Osteocyte (in vitro differentiated cells): ENCODE measurements at regions not wholly inside any gene's neighbourhood (a gene's known extent, or its start where the extent isn't known, plus 50 kb on each side); places are given as distances from the start of the nearest gene placed in this dataset.

Experiments used
- DNase-seq: peaks from one replicate; pipeline ENCODE4 v3.0.0; 2021; ENCODE audit warnings: mixed read lengths; ENCODE audit not compliant: unreplicated experiment; ENCODE audit errors: extremely low spot score
- H3K27ac Mint-ChIP-seq: one replicate; pipeline ENCODE4 v1.8.0; 2021; ENCODE audit warnings: mild to moderate bottlenecking, mixed read lengths; ENCODE audit not compliant: unreplicated experiment
- H3K27me3 Mint-ChIP-seq: one replicate; pipeline ENCODE4 v1.8.0; 2021; ENCODE audit warnings: mixed read lengths; ENCODE audit not compliant: unreplicated experiment
- H3K36me3 Mint-ChIP-seq: one replicate; pipeline ENCODE4 v1.8.0; 2021; ENCODE audit warnings: mixed read lengths; ENCODE audit not compliant: unreplicated experiment
- H3K4me1 Mint-ChIP-seq: one replicate; pipeline ENCODE4 v1.8.0; 2021; ENCODE audit warnings: mixed read lengths; ENCODE audit not compliant: unreplicated experiment
- H3K4me3 Mint-ChIP-seq: one replicate; pipeline ENCODE4 v1.8.0; 2021; ENCODE audit warnings: mild to moderate bottlenecking, moderate library complexity, mixed read lengths; ENCODE audit not compliant: unreplicated experiment
- H3K9me3 Mint-ChIP-seq: one replicate; pipeline ENCODE4 v1.8.0; 2021; ENCODE audit warnings: mixed read lengths; ENCODE audit not compliant: unreplicated experiment
- TF ChIP-seq, protein P1 (sequence below): fragments of 200-600 bp; sonication (generic); IDR thresholded peaks from 2 replicates; pipeline ENCODE4 v1.5.0; 2021; ENCODE audit warnings: antibody characterized with exemption, mild to moderate bottlenecking, moderate library complexity

- Mint-ChIP-seq H3K27me3 (no peaks in the 10 kb centered on the region), H3K9me3 (peaks cover 3% of the 10 kb centered on the region), H3K4me3 (no peak overlapping the region), H3K36me3 (no peaks in the 10 kb centered on the region), H3K27ac (no peak overlapping the region), H3K4me1 (peaks cover 7% of the 10 kb centered on the region)
- TF ChIP-seq, protein P1, sequence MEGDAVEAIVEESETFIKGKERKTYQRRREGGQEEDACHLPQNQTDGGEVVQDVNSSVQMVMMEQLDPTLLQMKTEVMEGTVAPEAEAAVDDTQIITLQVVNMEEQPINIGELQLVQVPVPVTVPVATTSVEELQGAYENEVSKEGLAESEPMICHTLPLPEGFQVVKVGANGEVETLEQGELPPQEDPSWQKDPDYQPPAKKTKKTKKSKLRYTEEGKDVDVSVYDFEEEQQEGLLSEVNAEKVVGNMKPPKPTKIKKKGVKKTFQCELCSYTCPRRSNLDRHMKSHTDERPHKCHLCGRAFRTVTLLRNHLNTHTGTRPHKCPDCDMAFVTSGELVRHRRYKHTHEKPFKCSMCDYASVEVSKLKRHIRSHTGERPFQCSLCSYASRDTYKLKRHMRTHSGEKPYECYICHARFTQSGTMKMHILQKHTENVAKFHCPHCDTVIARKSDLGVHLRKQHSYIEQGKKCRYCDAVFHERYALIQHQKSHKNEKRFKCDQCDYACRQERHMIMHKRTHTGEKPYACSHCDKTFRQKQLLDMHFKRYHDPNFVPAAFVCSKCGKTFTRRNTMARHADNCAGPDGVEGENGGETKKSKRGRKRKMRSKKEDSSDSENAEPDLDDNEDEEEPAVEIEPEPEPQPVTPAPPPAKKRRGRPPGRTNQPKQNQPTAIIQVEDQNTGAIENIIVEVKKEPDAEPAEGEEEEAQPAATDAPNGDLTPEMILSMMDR, result no peak
- DNase-seq, result no peak
Observed at GRCh38 chr13:58850161-58850560, 1218.6 kb downstream of the PCDH17 start.

- H3K27ac Mint-ChIP-seq, result no peak overlapping the region
- H3K36me3 Mint-ChIP-seq, result no peaks in the 10 kb centered on the region
- no peaks in the 10 kb centered on the region for H3K9me3 Mint-ChIP-seq
- H3K4me3 Mint-ChIP-seq, result no peak overlapping the region
- no peaks in the 10 kb centered on the region for H3K27me3 Mint-ChIP-seq
- peaks cover 12% of the 10 kb centered on the region for H3K4me1 Mint-ChIP-seq
- TF ChIP-seq, protein P1, result no peak
- DNase-seq, result no peak
Observed at GRCh38 chr13:58852076-58852475, 1220.5 kb downstream of the PCDH17 start.

- Mint-ChIP-seq H3K9me3 (no peaks in the 10 kb centered on the region), H3K27ac (no peak overlapping the region), H3K36me3 (no peaks in the 10 kb centered on the region), H3K4me3 (no peak overlapping the region), H3K4me1 (peaks cover 9% of the 10 kb centered on the region), H3K27me3 (no peaks in the 10 kb centered on the region)
- TF ChIP-seq, protein P1, result no peak
- DNase-seq, result no peak
Observed at GRCh38 chr13:58855283-58855682, 1223.7 kb downstream of the PCDH17 start.

DNA sequence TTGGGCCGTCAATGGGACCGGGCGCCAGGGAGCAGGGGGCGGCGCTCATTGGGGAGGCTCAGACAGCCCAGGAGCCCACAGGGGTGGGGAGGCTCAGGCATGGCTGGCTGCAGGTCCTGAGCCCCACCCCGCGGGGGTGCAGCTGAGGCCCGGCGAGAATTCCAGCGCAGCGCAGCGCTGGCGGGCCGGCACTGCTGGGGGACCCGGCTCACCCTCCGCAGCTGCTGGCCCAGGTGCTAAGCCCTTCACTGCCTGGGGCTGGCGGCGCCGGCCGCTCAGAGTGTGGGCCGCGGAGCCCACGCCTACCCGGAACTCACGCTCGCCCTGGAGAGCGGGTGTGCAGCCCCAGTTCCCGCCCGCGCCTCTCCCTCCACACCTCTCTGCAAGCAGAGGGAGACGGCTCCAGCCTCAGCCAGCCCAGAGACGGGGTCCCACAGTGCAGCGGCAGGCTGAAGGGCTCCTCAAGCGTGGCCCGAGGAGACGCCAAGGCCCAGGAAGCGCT, 1227.4 kb downstream of the PCDH17 start:
- H3K27me3 Mint-ChIP-seq, result no peaks in the 10 kb centered on the region
- no peak overlapping the region for H3K27ac Mint-ChIP-seq
- no peak overlapping the region for H3K4me3 Mint-ChIP-seq
- no peaks in the 10 kb centered on the region for H3K9me3 Mint-ChIP-seq
- no peaks in the 10 kb centered on the region for H3K36me3 Mint-ChIP-seq
- TF ChIP-seq, protein P1, result no peak
- peaks cover 5% of the 10 kb centered on the region for H3K4me1 Mint-ChIP-seq
- no peak for DNase-seq

- no peaks in the 10 kb centered on the region for H3K36me3 Mint-ChIP-seq
- no peaks in the 10 kb centered on the region for H3K9me3 Mint-ChIP-seq
- no peaks in the 10 kb centered on the region for H3K4me1 Mint-ChIP-seq
- H3K27me3 Mint-ChIP-seq, result no peaks in the 10 kb centered on the region
- no peak overlapping the region for H3K27ac Mint-ChIP-seq
- DNase-seq, result no peak
- H3K4me3 Mint-ChIP-seq, result no peak overlapping the region
- TF ChIP-seq, protein P1, result no peak
Observed at GRCh38 chr13:58865286-58865685, 1233.7 kb downstream of the PCDH17 start.
